ENCODE measurements at regions not wholly inside any gene's neighbourhood (a gene's known extent, or its start where the extent isn't known, plus 50 kb on each side); places are given as distances from the start of the nearest gene placed in this dataset.

GRCh38 chr6:44058617-44059358 lies 68.5 kb downstream of the MRPL14 start (continued):
- peak; percentile 43 for TF ChIP-seq RAD21 (IDR thresholded peaks at IDR 0.05; ENCODE audit: low read length)
- peak; percentile 85 for TF ChIP-seq PBX3 (IDR thresholded peaks at IDR 0.05)
- no peak for TF ChIP-seq SMC3 (IDR thresholded peaks at IDR 0.05; ENCODE audit: low read depth, low read length)
- TF ChIP-seq FOXM1 (IDR thresholded peaks at IDR 0.05; ENCODE audit: low read depth), result peak; percentile 67; the same call in 1 of the 2 replicates
- TF ChIP-seq TAF1 (IDR thresholded peaks at IDR 0.05; ENCODE audit: borderline replicate concordance, low read depth, low read length), result peak; percentile 50; the same call in 1 of the 2 replicates
- TF ChIP-seq CTCF (IDR thresholded peaks at IDR 0.05), result no peak
- peak; percentile 96 for TF ChIP-seq JUND (IDR thresholded peaks at IDR 0.05)
- TF ChIP-seq MXI1 (IDR thresholded peaks at IDR 0.05; ENCODE audit: low read depth, low read length), result peak; percentile 53; the same call in 1 of the 2 replicates
- no peak for TF ChIP-seq YY1 (IDR thresholded peaks at IDR 0.05; ENCODE audit: low read depth)

- no peak for TF ChIP-seq CTCF (IDR thresholded peaks at IDR 0.05)
- peak; percentile 79; the same call in 1 of the 2 replicates for TF ChIP-seq RCOR1 (IDR thresholded peaks at IDR 0.05; ENCODE audit: low read length)
- peak; percentile 100 for TF ChIP-seq RXRA (IDR thresholded peaks at IDR 0.05; ENCODE audit: borderline replicate concordance, low read depth)
- TF ChIP-seq SIN3A (IDR thresholded peaks at IDR 0.05; ENCODE audit: borderline replicate concordance, low read depth, low read length), result no peak
- peak; percentile 92 for TF ChIP-seq RFX5 (IDR thresholded peaks at IDR 0.05; ENCODE audit: low read length)
- no peak for TF ChIP-seq PBX3 (IDR thresholded peaks at IDR 0.05)
- TF ChIP-seq, protein P1, sequence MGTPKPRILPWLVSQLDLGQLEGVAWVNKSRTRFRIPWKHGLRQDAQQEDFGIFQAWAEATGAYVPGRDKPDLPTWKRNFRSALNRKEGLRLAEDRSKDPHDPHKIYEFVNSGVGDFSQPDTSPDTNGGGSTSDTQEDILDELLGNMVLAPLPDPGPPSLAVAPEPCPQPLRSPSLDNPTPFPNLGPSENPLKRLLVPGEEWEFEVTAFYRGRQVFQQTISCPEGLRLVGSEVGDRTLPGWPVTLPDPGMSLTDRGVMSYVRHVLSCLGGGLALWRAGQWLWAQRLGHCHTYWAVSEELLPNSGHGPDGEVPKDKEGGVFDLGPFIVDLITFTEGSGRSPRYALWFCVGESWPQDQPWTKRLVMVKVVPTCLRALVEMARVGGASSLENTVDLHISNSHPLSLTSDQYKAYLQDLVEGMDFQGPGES (IDR thresholded peaks at IDR 0.05; ENCODE audit: low read depth, low read length), result 0 out of 2 replicates have a peak, but pooled peaks have one; percentile 3
- DNase-seq, result no peak
- CTCF ChIA-PET, result interaction anchor here (0.7 to 12.2 kb wide), 16 partner anchors 18 to 391 kb away, joined by 3 to 203 read pairs (median 4); partner anchors contain the start of gene VEGFA
- H2AFZ ChIP-seq (ENCODE audit: low read depth), result no peak overlapping the region
- H3K27me3 ChIP-seq (ENCODE audit: insufficient read depth), result no peaks in the 10 kb centered on the region
- peaks cover 62 to 90% of the 10 kb centered on the region in 2 experiments for H3K4me1 ChIP-seq (ENCODE audit: control insufficient read depth in 1 of 2, insufficient read depth in 2 of 2, low read depth in 1 of 2, low read length in 1 of 2)
- peak overlapping the region; percentile 45 for H3K4me2 ChIP-seq
- WGBS (ENCODE audit: low lambda C conversion rate), result 62% methylated on average over 10 of the region's 10 CpGs
- POLR2A ChIA-PET, result interaction anchor here (1.0 to 5.5 kb wide), 13 partner anchors 10 to 428 kb away, joined by 3 to 60 read pairs (median 7); partner anchors contain the start of gene VEGFA
- H3K9me3 ChIP-seq, result no peaks in the 10 kb centered on the region
- no peaks in the 10 kb centered on the region for H3K36me3 ChIP-seq (replicated peaks in 1 of 2; ENCODE audit: control insufficient read depth in 1 of 2, insufficient read depth in 2 of 2, low read length in 1 of 2)
- no peaks in the 10 kb centered on the region for H4K20me1 ChIP-seq (ENCODE audit: insufficient read depth)
- H3F3A ChIP-seq (replicated peaks; ENCODE audit: insufficient read depth), result peaks cover 18% of the 10 kb centered on the region
- no peaks in the 10 kb centered on the region for H3K79me2 ChIP-seq (ENCODE audit: insufficient read depth)
- H3K9me2 ChIP-seq, result no peaks in the 10 kb centered on the region
- no peak overlapping the region for H3K4me3 ChIP-seq (ENCODE audit: low read depth in 2 of 2, low read length in 1 of 2)
- peak overlapping the region; percentile 52; the same call in 1 of the 2 replicates for H3K9ac ChIP-seq
- H3K27ac ChIP-seq (ENCODE audit: low read depth in 2 of 2, low read length in 1 of 2), result peak overlapping the region; percentile 92 to 100
Measured at GRCh38 chr6:44057931-44058616, 69.2 kb downstream of the MRPL14 start.

Data from SK-N-SH (cell line).